HepG2 (cell line): ENCODE measurements at regions not wholly inside any gene's neighbourhood (a gene's known extent, or its start where the extent isn't known, plus 50 kb on each side); places are given as distances from the start of the nearest gene placed in this dataset.

ENCODE experiments used
- ATAC-seq: fragments of 200-7000 bp; cut with Tn5 transposase; 3 replicates; pipeline ENCODE4 v1.9.1; 2020; ENCODE audit warnings: mild to moderate bottlenecking, moderate library complexity
- BruUV-seq: library from RNA; stranded (reverse); fragments of 400-500 nt; replicated peaks from 2 replicates; lab custom pipeline; 2021; lab: Mats Ljungman, UMichigan
- CTCF ChIA-PET: fragments of 300-600 bp; formaldehyde crosslinking; extraction: SDS; loops from one replicate; lab custom pipeline; 2021; ENCODE audit warnings: low total read pairs, inconsistent platforms, low intra/inter-chr PET ratio; lab: Yijun Ruan, JAX
- POLR2A ChIA-PET: fragments of 350-600 bp; sonication (Branson Sonifier 250); formaldehyde crosslinking; loops from one replicate; lab custom pipeline; 2020; ENCODE audit warnings: antibody characterized with exemption, inconsistent platforms; lab: Yijun Ruan, JAX
- DNase-seq: peaks from one replicate; pipeline ENCODE4 v3.0.0-alpha.2; 2015; ENCODE audit warnings: low spot score
- FAIRE-seq: peaks from 3 replicates; lab custom pipeline; 2011; peaks lifted over from hg19 to GRCh38; lab: Jason Lieb, UNC
- H2AFZ ChIP-seq: one replicate; pipeline ENCODE4 v1.6.1; 2011; ENCODE audit warnings: low read length, inconsistent platforms
- H3K27ac ChIP-seq: fragments of 300-600 bp; 3 replicates; pipeline ENCODE4 v1.8.0; 2011; ENCODE audit warnings: mixed run types, mild to moderate bottlenecking, mixed read lengths, low read length, inconsistent platforms; ENCODE audit not compliant: insufficient read depth; ENCODE audit errors: extremely low read length
- H3K27me3 ChIP-seq, 2 experiments: fragments of 200-600 bp in 1 of 2; 2 replicates in 1 of 2; 3 replicates in 1 of 2; pipeline versions ENCODE4 v1.6.0 to v1.8.0; 2011; ENCODE audit warnings: low read length in 2 of 2, mild to moderate bottlenecking in 2 of 2, moderate library complexity in 2 of 2, inconsistent platforms in 1 of 2; ENCODE audit not compliant: insufficient read depth in 2 of 2, control insufficient read depth in 1 of 2
- H3K36me3 ChIP-seq, 2 experiments: fragments of 200-600 bp in 1 of 2; replicated peaks in 1 of 2; 2 replicates in 1 of 2; 3 replicates in 1 of 2; pipeline versions ENCODE4 v1.5.1 to v1.8.0; 2011; ENCODE audit warnings: low read length in 2 of 2, inconsistent platforms in 1 of 2; ENCODE audit not compliant: insufficient read depth in 2 of 2, control insufficient read depth in 1 of 2
- H3K4me1 ChIP-seq: 2 replicates; pipeline ENCODE4 v1.5.1; 2012; ENCODE audit warnings: low read length, inconsistent platforms; ENCODE audit not compliant: insufficient read depth
- H3K4me2 ChIP-seq: 2 replicates; pipeline ENCODE4 v1.6.0; 2011; ENCODE audit warnings: low read depth, low read length, inconsistent platforms
- H3K4me3 ChIP-seq, 3 experiments: fragments of 200-600 bp in 1 of 3; sonication (generic), shearing (Covaris generic) in 1 of 3; replicated peaks in 1 of 3; 2 replicates each; pipeline ENCODE4 v1.5.1; 2011 to 2016; ENCODE audit warnings: low read length in 3 of 3, inconsistent platforms in 2 of 3, low read depth in 2 of 3, mild to moderate bottlenecking in 2 of 3, control low read depth in 1 of 3, mixed read lengths in 1 of 3; ENCODE audit not compliant: insufficient read depth in 1 of 3
- H3K79me2 ChIP-seq: one replicate; pipeline ENCODE4 v1.6.1; 2011; ENCODE audit warnings: low read length, inconsistent platforms; ENCODE audit not compliant: insufficient read depth
- H3K9ac ChIP-seq: 2 replicates; pipeline ENCODE4 v1.6.0; 2011; ENCODE audit warnings: mild to moderate bottlenecking, low read depth, low read length, inconsistent platforms; ENCODE audit not compliant: insufficient read depth
- H3K9me3 ChIP-seq: 2 replicates; pipeline ENCODE4 v1.5.1; 2012; ENCODE audit warnings: mild to moderate bottlenecking, low read length
- H4K20me1 ChIP-seq: 2 replicates; pipeline ENCODE4 v1.6.0; 2011; ENCODE audit warnings: inconsistent platforms, mild to moderate bottlenecking, low read length, moderate library complexity; ENCODE audit not compliant: insufficient read depth
- HDAC2 ChIP-seq: sonication (generic); formaldehyde crosslinking; IDR thresholded peaks from 2 replicates; pipeline ENCODE4 v1.4.0; 2020; ENCODE audit warnings: missing genetic modification reagents
- NRL ChIP-seq: sonication (generic); formaldehyde crosslinking; IDR thresholded peaks from 2 replicates; pipeline ENCODE4 v1.5.0; 2020; ENCODE audit warnings: missing genetic modification reagents, mild to moderate bottlenecking, moderate library complexity, borderline replicate concordance
- SPEN ChIP-seq: sonication (generic); formaldehyde crosslinking; IDR thresholded peaks from 2 replicates; pipeline ENCODE4 v1.5.1; 2020; ENCODE audit warnings: low read depth, mild to moderate bottlenecking, missing genetic modification reagents
- ZFP36L1 ChIP-seq: sonication (generic); formaldehyde crosslinking; IDR thresholded peaks from 2 replicates; pipeline ENCODE4 v1.8.0; 2022; ENCODE audit warnings: mild to moderate bottlenecking, missing genetic modification reagents, moderate library complexity
- ZNF296 ChIP-seq: sonication (generic); formaldehyde crosslinking; conservative IDR thresholded peaks from 2 replicates; pipeline ENCODE4 v1.5.0; 2020; ENCODE audit warnings: mild to moderate bottlenecking, missing genetic modification reagents
- ZNF607 ChIP-seq: sonication (generic); formaldehyde crosslinking; IDR thresholded peaks from 2 replicates; pipeline ENCODE4 v1.5.1; 2020; ENCODE audit warnings: missing genetic modification reagents, mild to moderate bottlenecking, borderline replicate concordance
- ZNF660 ChIP-seq: sonication (generic); formaldehyde crosslinking; IDR thresholded peaks from 2 replicates; pipeline ENCODE4 v1.5.1; 2020; ENCODE audit warnings: mild to moderate bottlenecking, low read depth, missing genetic modification reagents, borderline replicate concordance
- WGBS: methylation state at CpG from one replicate; pipeline ENCODE4 v1.1.6; 2017; ENCODE audit warnings: low lambda C conversion rate; 5-methylcytosine and 5-hydroxymethylcytosine counted together
- in situ Hi-C: cut with HindIII; loops from 2 replicates; pipeline ENCODE4 v1.10.0; 2017; ENCODE audit warnings: low pct_unique_long_range_greater_than_20kb; ENCODE audit not compliant: extremely low pct_ligation_motif_present
- intact Hi-C: fragments of 100-400 bp; cut with micrococcal nuclease; formaldehyde crosslinking; loops from one replicate; pipeline ENCODE4 v1.10.0; 2022; ENCODE audit not compliant: unreplicated experiment
- TF ChIP-seq, protein P1 (sequence below): sonication (generic); formaldehyde crosslinking; IDR thresholded peaks from 2 replicates; pipeline ENCODE4 v1.4.0; 2020; ENCODE audit warnings: mild to moderate bottlenecking, missing genetic modification reagents, borderline replicate concordance
- TF ChIP-seq, protein P2 (sequence below): sonication (generic); formaldehyde crosslinking; IDR thresholded peaks from 2 replicates; pipeline ENCODE4 v1.4.0; 2020; ENCODE audit warnings: mild to moderate bottlenecking, missing genetic modification reagents
- TF ChIP-seq, protein P3 (sequence below): sonication (generic); formaldehyde crosslinking; IDR thresholded peaks from 2 replicates; pipeline ENCODE4 v1.8.1; 2023; ENCODE audit warnings: mild to moderate bottlenecking, missing genetic modification reagents
- TF ChIP-seq, protein P4 (sequence below): sonication (generic); formaldehyde crosslinking; IDR thresholded peaks from 2 replicates; pipeline ENCODE4 v1.4.0; 2020; ENCODE audit warnings: mild to moderate bottlenecking, low read depth, missing genetic modification reagents

DNA sequence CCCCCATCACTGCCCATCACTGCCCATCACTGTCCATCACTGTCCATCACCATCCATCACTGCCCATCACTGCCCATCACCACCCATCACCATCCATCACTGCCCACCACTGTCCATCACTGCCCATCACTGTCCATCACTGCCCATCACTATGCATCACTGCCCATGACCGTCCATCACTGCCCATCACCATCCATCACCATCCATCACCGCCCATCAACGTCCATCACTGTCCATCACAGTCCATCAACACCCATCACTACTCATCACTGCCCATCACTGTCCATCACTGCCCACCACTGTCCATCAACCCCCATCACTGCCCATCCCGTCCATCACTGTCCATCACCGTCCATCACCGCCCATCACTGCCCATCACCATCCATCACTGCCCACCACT, 57.8 kb upstream of the OTOS start:
- ChIA-PET POLR2A (no interaction called here), CTCF (no interaction called here)
- Histone ChIP-seq H2AFZ (no peak overlapping the region), H3K4me3 (no peak overlapping the region), H4K20me1 (no peaks in the 10 kb centered on the region), H3K79me2 (no peaks in the 10 kb centered on the region), H3K4me2 (no peak overlapping the region), H3K27me3 (peaks cover 13 to 61% of the 10 kb centered on the region in 2 experiments), H3K9me3 (no peaks in the 10 kb centered on the region), H3K4me1 (no peaks in the 10 kb centered on the region), H3K36me3 (no peaks in the 10 kb centered on the region), H3K9ac (no peak overlapping the region), H3K27ac (no peak overlapping the region)
- intact Hi-C loops (no loop called here), in situ Hi-C loops (no loop called here)
- WGBS, result 46% methylated on average over 6 of the region's 6 CpGs
- ATAC-seq, result no peak
- DNase-seq, result no peak
- FAIRE-seq, result no peak
- TF ChIP-seq ZNF296 (CRISPR knock-in tag) (0 out of 2 replicates have a peak, but pooled peaks have one; percentile 29), NRL (no peak)
- BruUV-seq, result no TSS peak

DNA sequence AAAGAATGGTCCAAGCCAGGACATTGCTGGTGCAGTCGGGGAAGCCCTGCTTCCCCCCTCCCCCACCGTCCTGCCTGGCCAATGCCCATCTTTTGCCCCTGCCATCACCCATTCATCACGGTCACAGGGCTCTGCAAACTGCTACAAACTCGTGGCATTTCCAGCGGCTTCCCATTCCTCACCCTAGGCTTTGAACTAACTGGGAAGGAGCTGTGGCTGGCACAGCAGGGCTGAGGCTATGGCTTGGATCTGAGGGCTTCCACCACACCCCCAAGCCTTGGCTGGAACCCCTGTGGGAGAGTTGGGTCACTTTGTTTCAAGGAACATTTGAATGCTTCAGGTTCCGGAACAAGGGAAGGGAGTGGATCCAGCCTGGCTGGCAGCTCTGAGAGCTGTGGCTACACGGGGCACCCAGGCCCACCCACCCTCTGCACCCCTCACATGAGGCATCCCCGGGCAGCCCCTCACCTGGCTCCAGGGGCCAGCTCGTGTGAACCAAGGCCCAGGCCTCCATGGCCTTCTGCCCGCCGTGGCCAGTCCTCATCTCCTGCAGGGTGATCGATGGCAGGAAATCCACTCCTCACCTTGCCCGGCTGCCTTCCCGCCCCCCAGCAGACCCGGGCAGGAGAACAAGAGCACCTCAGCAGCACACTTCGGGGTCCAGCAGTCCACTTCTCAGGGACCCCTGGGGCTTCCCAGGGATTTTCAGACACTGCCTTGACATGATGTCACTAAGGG, 58.8 kb upstream of the OTOS start:
- 10% methylated on average over 6 of the region's 16 CpGs for WGBS
- Histone ChIP-seq H3K4me3 (no peak overlapping the region), H3K27me3 (peaks cover 16 to 67% of the 10 kb centered on the region in 2 experiments), H3K36me3 (no peaks in the 10 kb centered on the region), H3K4me2 (no peak overlapping the region), H3K27ac (no peak overlapping the region), H3K9ac (no peak overlapping the region), H3K4me1 (no peaks in the 10 kb centered on the region), H3K9me3 (no peaks in the 10 kb centered on the region), H3K79me2 (no peaks in the 10 kb centered on the region), H4K20me1 (no peaks in the 10 kb centered on the region), H2AFZ (no peak overlapping the region)
- ChIA-PET POLR2A (no interaction called here), CTCF (no interaction called here)
- BruUV-seq, result no TSS peak
- ATAC-seq (no peak), DNase-seq (no peak), FAIRE-seq (no peak)
- in situ Hi-C loops (no loop called here), intact Hi-C loops (no loop called here)
- TF ChIP-seq ZFP36L1 (CRISPR knock-in tag) (no peak), ZNF607 (CRISPR knock-in tag) (no peak), SPEN (CRISPR knock-in tag) (no peak), ZNF660 (CRISPR knock-in tag) (no peak), HDAC2 (CRISPR knock-in tag) (no peak)
- TF ChIP-seq, protein P1, sequence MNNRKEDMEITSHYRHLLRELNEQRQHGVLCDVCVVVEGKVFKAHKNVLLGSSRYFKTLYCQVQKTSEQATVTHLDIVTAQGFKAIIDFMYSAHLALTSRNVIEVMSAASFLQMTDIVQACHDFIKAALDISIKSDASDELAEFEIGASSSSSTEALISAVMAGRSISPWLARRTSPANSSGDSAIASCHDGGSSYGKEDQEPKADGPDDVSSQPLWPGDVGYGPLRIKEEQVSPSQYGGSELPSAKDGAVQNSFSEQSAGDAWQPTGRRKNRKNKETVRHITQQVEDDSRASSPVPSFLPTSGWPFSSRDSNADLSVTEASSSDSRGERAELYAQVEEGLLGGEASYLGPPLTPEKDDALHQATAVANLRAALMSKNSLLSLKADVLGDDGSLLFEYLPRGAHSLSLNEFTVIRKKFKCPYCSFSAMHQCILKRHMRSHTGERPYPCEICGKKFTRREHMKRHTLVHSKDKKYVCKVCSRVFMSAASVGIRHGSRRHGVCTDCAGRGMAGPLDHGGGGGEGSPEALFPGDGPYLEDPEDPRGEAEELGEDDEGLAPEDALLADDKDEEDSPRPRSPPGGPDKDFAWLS, result no peak
- TF ChIP-seq, protein P2, sequence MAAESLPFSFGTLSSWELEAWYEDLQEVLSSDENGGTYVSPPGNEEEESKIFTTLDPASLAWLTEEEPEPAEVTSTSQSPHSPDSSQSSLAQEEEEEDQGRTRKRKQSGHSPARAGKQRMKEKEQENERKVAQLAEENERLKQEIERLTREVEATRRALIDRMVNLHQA, result no peak
- TF ChIP-seq, protein P3, sequence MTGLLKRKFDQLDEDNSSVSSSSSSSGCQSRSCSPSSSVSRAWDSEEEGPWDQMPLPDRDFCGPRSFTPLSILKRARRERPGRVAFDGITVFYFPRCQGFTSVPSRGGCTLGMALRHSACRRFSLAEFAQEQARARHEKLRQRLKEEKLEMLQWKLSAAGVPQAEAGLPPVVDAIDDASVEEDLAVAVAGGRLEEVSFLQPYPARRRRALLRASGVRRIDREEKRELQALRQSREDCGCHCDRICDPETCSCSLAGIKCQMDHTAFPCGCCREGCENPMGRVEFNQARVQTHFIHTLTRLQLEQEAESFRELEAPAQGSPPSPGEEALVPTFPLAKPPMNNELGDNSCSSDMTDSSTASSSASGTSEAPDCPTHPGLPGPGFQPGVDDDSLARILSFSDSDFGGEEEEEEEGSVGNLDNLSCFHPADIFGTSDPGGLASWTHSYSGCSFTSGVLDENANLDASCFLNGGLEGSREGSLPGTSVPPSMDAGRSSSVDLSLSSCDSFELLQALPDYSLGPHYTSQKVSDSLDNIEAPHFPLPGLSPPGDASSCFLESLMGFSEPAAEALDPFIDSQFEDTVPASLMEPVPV (CRISPR knock-in tag), result no peak
- TF ChIP-seq, protein P4, sequence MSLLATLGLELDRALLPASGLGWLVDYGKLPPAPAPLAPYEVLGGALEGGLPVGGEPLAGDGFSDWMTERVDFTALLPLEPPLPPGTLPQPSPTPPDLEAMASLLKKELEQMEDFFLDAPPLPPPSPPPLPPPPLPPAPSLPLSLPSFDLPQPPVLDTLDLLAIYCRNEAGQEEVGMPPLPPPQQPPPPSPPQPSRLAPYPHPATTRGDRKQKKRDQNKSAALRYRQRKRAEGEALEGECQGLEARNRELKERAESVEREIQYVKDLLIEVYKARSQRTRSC, result no peak
